ENCODE measurements at regions not wholly inside any gene's neighbourhood (a gene's known extent, or its start where the extent isn't known, plus 50 kb on each side); places are given as distances from the start of the nearest gene placed in this dataset.
"Not testable (repeated sequence)": the region's sequence is repeated elsewhere in the genome, so short reads cannot be mapped to it uniquely, and the experiment has no call there.

DNA sequence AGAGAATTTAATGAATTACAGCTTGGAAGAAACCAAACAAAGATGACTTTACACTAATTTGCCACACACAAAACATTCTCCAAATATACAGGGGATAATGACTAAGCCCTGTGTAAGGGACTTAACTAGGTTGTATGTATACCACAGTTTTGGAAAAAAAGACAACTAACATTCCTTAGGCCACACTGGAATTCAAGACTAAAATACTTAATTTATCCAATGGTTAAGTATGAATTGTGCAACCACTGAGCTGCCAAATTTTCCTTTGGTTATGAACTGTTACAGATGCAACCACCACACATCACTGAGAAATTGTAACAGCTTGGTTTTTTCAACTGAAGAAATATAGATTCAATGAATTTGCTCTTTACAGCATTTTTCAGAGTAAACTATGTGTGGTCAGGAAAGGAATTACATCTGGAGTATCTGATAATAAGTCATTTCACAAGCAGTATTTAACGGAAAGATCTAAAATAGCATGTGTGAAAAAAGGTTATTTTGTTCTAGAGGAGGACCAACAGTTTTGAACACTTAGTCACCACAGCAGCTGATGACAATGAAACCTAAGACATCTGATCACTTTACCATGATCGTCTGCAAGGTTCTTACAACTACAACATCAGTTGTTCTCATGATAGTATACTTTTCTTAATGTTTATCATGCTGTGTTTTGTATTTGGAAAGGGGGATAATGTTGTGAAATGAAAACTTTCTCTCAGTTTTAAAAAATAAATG is 318.8 kb downstream of the BCKDHB start:
- TF ChIP-seq EGR1 (IDR thresholded peaks at IDR 0.05; ENCODE audit: low read depth in 2 of 2), result no peak
- TF ChIP-seq GABPA (IDR thresholded peaks at IDR 0.05 in 1 of 2, conservative IDR thresholded peaks at IDR 0.05 in 1 of 2), result no peak
- TF ChIP-seq FOXA2 (IDR thresholded peaks at IDR 0.05), result no peak
- TF ChIP-seq, protein P1, sequence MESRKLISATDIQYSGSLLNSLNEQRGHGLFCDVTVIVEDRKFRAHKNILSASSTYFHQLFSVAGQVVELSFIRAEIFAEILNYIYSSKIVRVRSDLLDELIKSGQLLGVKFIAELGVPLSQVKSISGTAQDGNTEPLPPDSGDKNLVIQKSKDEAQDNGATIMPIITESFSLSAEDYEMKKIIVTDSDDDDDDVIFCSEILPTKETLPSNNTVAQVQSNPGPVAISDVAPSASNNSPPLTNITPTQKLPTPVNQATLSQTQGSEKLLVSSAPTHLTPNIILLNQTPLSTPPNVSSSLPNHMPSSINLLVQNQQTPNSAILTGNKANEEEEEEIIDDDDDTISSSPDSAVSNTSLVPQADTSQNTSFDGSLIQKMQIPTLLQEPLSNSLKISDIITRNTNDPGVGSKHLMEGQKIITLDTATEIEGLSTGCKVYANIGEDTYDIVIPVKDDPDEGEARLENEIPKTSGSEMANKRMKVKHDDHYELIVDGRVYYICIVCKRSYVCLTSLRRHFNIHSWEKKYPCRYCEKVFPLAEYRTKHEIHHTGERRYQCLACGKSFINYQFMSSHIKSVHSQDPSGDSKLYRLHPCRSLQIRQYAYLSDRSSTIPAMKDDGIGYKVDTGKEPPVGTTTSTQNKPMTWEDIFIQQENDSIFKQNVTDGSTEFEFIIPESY (IDR thresholded peaks at IDR 0.05), result no peak
- TF ChIP-seq RAD21 (IDR thresholded peaks at IDR 0.05), result no peak
- TF ChIP-seq, protein P2, sequence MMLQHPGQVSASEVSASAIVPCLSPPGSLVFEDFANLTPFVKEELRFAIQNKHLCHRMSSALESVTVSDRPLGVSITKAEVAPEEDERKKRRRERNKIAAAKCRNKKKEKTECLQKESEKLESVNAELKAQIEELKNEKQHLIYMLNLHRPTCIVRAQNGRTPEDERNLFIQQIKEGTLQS (IDR thresholded peaks at IDR 0.05), result no peak
- no peak for TF ChIP-seq FOXA1 (IDR thresholded peaks at IDR 0.05)
- no peak for TF ChIP-seq SP1 (IDR thresholded peaks at IDR 0.05)
- TF ChIP-seq, protein P3, sequence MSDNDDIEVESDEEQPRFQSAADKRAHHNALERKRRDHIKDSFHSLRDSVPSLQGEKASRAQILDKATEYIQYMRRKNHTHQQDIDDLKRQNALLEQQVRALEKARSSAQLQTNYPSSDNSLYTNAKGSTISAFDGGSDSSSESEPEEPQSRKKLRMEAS (IDR thresholded peaks at IDR 0.05), result no peak
- no peak for TF ChIP-seq HNF4G (IDR thresholded peaks at IDR 0.05)
- H3K4me1 ChIP-seq (ENCODE audit: control insufficient read depth in 4 of 4, insufficient read depth in 4 of 4, low read length in 3 of 4), result no peaks in the 10 kb centered on the region
- H3K36me3 ChIP-seq (ENCODE audit: control insufficient read depth in 4 of 4, insufficient read depth in 3 of 4, low read depth in 1 of 4, low read length in 3 of 4), result peaks cover 0 to 3% (median 0%) of the 10 kb centered on the region in 4 donors
- no peak overlapping the region for H3K4me3 ChIP-seq (ENCODE audit: low read depth in 1 of 3, low read length in 3 of 3)
- DNase-seq (ENCODE audit: low spot score), result no peak
- no peaks in the 10 kb centered on the region for H3K27me3 ChIP-seq (ENCODE audit: control insufficient read depth in 4 of 4, insufficient read depth in 4 of 4, low read length in 3 of 4)
- no peak overlapping the region for H3K9ac ChIP-seq (ENCODE audit: low read depth in 1 of 2, low read length in 2 of 2)
- 88% methylated on average over 2 of the region's 2 CpGs for WGBS
- H3K27ac ChIP-seq (ENCODE audit: low read depth in 1 of 2, low read length in 2 of 2), result no peak overlapping the region
- H3K9me3 ChIP-seq (ENCODE audit: control insufficient read depth in 4 of 4, low read length in 3 of 4), result peaks cover 4 to 12% (median 7%) of the 10 kb centered on the region in 4 donors

DNA sequence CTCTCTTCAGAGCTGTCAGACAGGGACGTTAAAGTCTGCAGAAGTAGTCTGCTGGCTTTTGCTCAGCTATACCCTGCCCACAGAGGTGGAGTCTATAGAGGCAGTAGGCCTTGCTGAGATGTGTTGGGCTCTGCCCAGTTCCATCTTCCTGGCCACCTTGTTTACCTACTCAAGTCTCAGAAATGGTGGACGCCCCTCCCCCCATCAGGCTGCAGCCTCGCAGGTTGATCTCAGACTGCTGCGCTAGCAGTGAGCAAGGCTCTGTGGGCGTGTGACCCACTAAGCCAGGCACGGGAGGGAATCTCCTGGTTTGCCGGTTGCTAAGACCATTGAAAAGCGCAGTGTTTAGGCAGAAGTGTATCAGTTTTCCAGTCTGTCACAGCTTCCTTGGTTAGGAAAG is 305.0 kb downstream of the BCKDHB start:
- H3K9me3 ChIP-seq (ENCODE audit: control insufficient read depth in 4 of 4, low read length in 3 of 4), result no peaks in the 10 kb centered on the region
- WGBS, result 96% methylated on average over 8 of the region's 8 CpGs
- no peak overlapping the region for H3K4me3 ChIP-seq (ENCODE audit: low read depth in 1 of 3, low read length in 3 of 3)
- H3K27ac ChIP-seq (ENCODE audit: low read depth in 1 of 2, low read length in 2 of 2), result no peak overlapping the region
- no peak for DNase-seq (ENCODE audit: low spot score)
- no peaks in the 10 kb centered on the region for H3K36me3 ChIP-seq (ENCODE audit: control insufficient read depth in 4 of 4, insufficient read depth in 3 of 4, low read depth in 1 of 4, low read length in 3 of 4)
- H3K9ac ChIP-seq (ENCODE audit: low read depth in 1 of 2, low read length in 2 of 2), result no peak overlapping the region
- no peaks in the 10 kb centered on the region for H3K4me1 ChIP-seq (ENCODE audit: control insufficient read depth in 4 of 4, insufficient read depth in 4 of 4, low read length in 3 of 4)
- TF ChIP-seq TAF1 (conservative IDR thresholded peaks at IDR 0.05), result no peak
- TF ChIP-seq, protein P4, sequence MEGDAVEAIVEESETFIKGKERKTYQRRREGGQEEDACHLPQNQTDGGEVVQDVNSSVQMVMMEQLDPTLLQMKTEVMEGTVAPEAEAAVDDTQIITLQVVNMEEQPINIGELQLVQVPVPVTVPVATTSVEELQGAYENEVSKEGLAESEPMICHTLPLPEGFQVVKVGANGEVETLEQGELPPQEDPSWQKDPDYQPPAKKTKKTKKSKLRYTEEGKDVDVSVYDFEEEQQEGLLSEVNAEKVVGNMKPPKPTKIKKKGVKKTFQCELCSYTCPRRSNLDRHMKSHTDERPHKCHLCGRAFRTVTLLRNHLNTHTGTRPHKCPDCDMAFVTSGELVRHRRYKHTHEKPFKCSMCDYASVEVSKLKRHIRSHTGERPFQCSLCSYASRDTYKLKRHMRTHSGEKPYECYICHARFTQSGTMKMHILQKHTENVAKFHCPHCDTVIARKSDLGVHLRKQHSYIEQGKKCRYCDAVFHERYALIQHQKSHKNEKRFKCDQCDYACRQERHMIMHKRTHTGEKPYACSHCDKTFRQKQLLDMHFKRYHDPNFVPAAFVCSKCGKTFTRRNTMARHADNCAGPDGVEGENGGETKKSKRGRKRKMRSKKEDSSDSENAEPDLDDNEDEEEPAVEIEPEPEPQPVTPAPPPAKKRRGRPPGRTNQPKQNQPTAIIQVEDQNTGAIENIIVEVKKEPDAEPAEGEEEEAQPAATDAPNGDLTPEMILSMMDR (IDR thresholded peaks at IDR 0.05; ENCODE audit: low read depth, low read length, missing input control), result no peak
- no peak for TF ChIP-seq YY1 (IDR thresholded peaks at IDR 0.05)
- TF ChIP-seq, protein P2 (IDR thresholded peaks at IDR 0.05), result no peak
- no peak for TF ChIP-seq FOXA2 (IDR thresholded peaks at IDR 0.05)
- no peak for TF ChIP-seq RXRA (IDR thresholded peaks at IDR 0.05)
- TF ChIP-seq JUND (IDR thresholded peaks at IDR 0.05), result no peak
- TF ChIP-seq RAD21 (IDR thresholded peaks at IDR 0.05), result no peak
- TF ChIP-seq GABPA (IDR thresholded peaks at IDR 0.05 in 1 of 2, conservative IDR thresholded peaks at IDR 0.05 in 1 of 2), result no peak
- no peak for TF ChIP-seq HNF4A (conservative IDR thresholded peaks at IDR 0.05)
- TF ChIP-seq EGR1 (IDR thresholded peaks at IDR 0.05; ENCODE audit: low read depth in 2 of 2), result no peak
- no peaks in the 10 kb centered on the region for H3K27me3 ChIP-seq (ENCODE audit: control insufficient read depth in 4 of 4, insufficient read depth in 4 of 4, low read length in 3 of 4)

DNA sequence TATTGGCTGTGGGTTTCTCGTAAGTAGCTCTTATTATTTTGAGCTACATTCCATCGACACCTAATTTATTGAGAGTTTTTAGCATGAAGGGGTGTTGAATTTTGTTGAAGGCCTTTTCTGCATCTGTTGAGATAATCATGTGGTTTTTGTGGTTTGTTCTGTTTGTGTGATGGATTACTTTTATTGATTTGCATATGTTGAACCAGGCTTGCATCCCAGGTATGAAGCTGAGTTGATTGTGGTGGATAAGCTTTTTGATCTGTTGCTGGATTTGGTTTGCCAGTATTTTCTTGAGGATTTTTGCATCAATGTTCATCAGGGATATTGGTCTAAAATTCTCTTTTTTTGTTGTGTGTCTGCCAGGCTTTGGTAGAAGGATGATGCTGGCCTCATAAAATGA is 301.5 kb downstream of the BCKDHB start:
- WGBS, result 97% methylated on average over 2 of the region's 2 CpGs
- H3K27me3 ChIP-seq (ENCODE audit: control insufficient read depth in 4 of 4, insufficient read depth in 4 of 4, low read length in 3 of 4); H3K36me3 ChIP-seq (ENCODE audit: control insufficient read depth in 4 of 4, insufficient read depth in 3 of 4, low read depth in 1 of 4, low read length in 3 of 4); H3K9ac ChIP-seq (ENCODE audit: low read depth in 1 of 2, low read length in 2 of 2); H3K4me3 ChIP-seq (ENCODE audit: low read depth in 1 of 3, low read length in 3 of 3); H3K9me3 ChIP-seq (ENCODE audit: control insufficient read depth in 4 of 4, low read length in 3 of 4); H3K4me1 ChIP-seq (ENCODE audit: control insufficient read depth in 4 of 4, insufficient read depth in 4 of 4, low read length in 3 of 4); H3K27ac ChIP-seq (ENCODE audit: low read depth in 1 of 2, low read length in 2 of 2); DNase-seq (ENCODE audit: low spot score): not testable (repeated sequence)
